ENCODE measurements at regions not wholly inside any gene's neighbourhood (a gene's known extent, or its start where the extent isn't known, plus 50 kb on each side); places are given as distances from the start of the nearest gene placed in this dataset.

DNA sequence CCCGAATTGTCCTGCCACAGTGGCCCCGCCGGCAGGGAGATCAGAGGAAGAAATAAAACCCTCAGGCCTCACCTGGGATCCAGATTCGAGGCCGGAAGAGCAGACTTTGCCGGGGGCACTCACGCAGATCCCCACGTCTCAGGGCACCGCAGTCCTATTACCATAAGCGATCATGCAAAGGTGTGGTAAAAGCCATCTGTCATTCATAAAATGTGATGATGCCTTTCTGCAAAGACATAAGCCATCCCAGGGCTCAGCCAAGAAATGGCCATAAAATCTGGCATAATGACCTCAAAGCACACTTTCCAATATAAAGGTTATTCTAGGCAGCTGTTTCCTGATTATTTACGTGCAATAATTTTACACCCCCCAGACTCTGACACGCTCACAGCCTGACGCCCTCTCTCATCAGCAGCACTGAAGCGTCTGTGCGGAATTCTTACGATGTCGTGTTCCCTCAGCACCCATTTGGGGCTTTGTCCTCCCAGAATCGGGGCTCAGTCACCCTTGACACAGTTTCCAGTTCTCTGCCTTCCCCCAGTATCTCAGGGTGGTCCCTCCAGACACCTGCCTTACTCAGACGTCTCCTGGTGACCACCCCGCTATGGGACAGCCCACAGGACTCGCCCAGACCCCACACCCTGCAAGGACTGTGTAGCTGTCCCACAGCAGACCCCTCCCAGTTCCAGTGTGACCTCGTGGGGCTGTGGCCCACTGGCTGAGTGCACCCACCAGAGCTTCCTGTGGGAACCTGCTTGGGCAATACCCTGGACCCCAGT, 74.3 kb upstream of the FAM20C start:
- TF ChIP-seq POLR2AphosphoS5 (IDR thresholded peaks at IDR 0.05; ENCODE audit: low read depth, low read length) (no peak), EP300 (IDR thresholded peaks at IDR 0.05; ENCODE audit: borderline replicate concordance in 1 of 2, low read depth in 1 of 2, low read length in 1 of 2) (no peak), CTCF (IDR thresholded peaks at IDR 0.05) (no peak), SMC3 (IDR thresholded peaks at IDR 0.05; ENCODE audit: low read depth, low read length) (no peak), FOSL2 (IDR thresholded peaks at IDR 0.05; ENCODE audit: borderline replicate concordance, low read depth) (no peak), SIN3A (IDR thresholded peaks at IDR 0.05; ENCODE audit: borderline replicate concordance, low read depth, low read length) (no peak), FOXM1 (IDR thresholded peaks at IDR 0.05; ENCODE audit: low read depth) (no peak), TAF1 (IDR thresholded peaks at IDR 0.05; ENCODE audit: borderline replicate concordance, low read depth, low read length) (no peak), JUND (IDR thresholded peaks at IDR 0.05) (no peak)
